Superior temporal gyrus (tissue), 1 donor: ENCODE measurements at regions not wholly inside any gene's neighbourhood (a gene's known extent, or its start where the extent isn't known, plus 50 kb on each side); places are given as distances from the start of the nearest gene placed in this dataset.
"Not testable (repeated sequence)": the region's sequence is repeated elsewhere in the genome, so short reads cannot be mapped to it uniquely, and the experiment has no call there.

ENCODE experiments used
- DNase-seq: peaks from one replicate; pipeline ENCODE4 v3.0.0-alpha.2; 2016; ENCODE audit errors: extremely low spot score

- peak; percentile 25 for DNase-seq
Observed at GRCh38 chr14:55807053-55807880, 227.3 kb downstream of the KTN1 start.

GRCh38 chr14:55807881-55808379 is 227.9 kb downstream of the KTN1 start:
- no peak for DNase-seq

- DNase-seq = no peak
Observed at GRCh38 chr14:55813630-55814029, 233.6 kb downstream of the KTN1 start.

GRCh38 chr14:55814064-55814463 is 234.1 kb downstream of the KTN1 start:
- no peak for DNase-seq

GRCh38 chr14:55814873-55815272 is 234.9 kb downstream of the KTN1 start:
- DNase-seq = no peak

GRCh38 chr14:55816225-55816624 is 236.2 kb downstream of the KTN1 start:
- no peak for DNase-seq

DNA sequence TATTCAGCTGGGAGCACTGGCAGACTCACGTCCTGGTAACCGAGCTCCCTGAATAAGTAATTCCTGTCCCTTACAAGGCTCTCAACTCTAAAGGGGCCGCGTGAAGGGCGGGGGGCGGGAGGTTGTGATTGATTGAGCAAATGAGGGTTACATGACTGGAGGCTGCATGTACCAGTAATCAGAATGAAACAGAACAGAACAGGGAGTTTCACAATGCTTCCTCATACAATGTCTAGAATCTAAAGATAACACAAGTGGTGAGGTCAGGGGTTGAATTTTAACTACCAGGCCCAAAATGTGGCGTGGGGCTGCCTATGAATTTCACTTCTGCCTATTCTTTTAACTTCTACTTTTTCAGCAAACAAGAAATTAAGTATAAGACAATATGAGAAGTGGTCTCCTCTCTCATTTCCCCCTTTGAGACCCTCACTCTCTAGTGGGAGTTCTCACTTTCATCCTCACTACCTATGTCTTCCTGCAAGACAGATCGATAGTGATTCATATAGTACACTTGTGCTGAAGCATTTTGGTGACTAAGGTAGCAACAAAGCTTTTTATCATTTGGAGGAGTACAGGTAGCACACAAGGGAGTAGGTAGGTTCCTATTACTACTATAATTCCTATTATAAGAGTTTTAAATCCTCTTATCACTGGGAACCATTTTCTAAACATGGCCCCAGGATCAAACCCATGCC is 239.8 kb downstream of the KTN1 start:
- no peak for DNase-seq

- no peak for DNase-seq
Observed at GRCh38 chr14:55822906-55823305, 242.9 kb downstream of the KTN1 start.

DNA sequence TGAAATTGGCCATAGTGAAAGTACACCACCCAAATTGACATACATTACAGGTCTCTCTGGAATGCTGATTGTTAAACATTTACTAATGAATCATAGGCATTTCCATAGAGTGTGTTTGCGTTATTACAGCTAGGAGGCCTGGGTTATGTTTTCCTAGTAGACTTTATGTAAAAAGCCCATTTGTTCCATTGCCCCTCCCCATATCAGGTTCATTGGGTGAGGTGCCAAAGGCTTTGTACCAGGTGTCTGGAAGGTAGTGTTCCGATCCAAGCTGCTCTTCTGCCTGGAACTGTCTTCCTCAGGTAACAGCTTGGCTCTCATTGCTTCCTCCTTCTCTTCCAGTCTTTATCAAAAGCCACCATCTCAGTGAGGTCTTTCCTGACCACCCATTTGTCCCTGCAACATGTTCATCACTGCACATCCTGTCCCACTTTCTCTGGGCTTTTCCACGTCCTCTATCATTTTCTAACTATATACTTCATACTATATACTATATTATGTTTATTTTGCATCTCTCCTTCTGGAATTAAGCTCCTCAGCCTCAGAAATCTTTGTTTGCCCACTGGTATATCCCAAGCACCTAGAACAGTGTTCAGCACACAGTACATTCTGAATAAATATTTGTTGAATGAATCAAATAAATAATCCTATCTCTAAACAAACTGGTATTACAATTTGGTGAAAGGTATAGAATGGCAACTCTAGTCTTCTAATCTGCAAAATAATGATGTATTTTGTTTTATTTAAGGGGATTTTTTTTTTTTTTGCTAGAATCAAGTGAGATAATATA is 252.3 kb downstream of the KTN1 start:
- no peak for DNase-seq

DNA sequence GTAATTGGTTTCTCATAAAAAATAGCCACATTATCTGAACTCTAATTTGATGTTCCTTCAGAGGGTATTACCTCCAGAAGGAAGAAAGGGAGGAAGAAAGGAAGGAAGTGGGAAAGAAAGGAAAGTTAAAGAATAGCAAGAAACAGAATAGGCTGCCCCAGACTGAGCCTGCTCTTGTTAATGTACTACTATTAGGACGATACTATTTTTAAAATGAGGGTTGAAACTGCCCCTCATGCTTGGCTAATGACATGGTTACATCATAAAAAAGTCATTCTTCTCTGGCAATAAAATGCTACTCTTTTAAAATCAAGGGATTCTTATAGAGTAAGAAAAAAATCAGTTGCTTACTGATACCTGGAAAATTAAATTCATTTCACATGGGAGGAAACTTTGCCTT is 253.0 kb downstream of the KTN1 start:
- DNase-seq = no peak

DNA sequence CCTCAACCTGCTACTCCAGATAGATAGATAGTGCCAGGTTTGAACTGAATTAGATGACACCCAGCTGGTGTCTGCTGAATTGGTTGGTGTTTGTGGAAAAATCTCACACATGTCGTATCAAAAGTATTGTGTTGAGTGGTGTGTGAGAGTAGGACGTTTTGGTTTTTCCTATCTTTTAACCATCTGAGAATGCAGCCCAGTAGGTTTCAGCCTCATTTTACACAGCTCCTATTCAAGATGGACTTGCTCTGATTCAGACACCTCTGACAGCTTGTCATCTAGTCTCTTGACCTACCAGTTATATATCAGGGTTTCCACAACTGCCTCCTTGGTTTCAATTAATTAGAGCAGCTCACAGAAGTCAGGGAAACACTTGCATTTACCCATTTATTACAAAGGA is 254.4 kb downstream of the KTN1 start:
- no peak for DNase-seq

DNA sequence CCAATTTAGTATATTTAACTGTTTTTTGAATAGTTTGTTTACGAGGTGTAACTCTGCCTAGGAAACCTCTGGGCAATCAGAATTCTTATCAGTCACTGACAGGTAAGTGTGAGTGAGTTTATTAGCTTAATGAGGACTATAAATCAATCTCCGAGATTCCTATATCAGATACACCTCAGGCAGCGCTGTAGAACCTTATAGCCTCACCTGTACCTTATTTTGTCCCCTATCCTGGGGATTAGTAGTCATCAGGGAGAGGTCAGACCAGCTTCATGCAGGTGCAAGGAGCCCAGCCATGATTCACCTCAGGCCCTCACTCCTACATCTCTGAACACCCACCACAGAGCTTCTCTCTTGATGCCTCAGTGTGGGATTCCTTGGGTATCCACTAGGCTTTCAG is 256.0 kb downstream of the KTN1 start:
- DNase-seq = no peak

- no peak for DNase-seq
Observed at GRCh38 chr14:55837467-55837866, 257.5 kb downstream of the KTN1 start.

DNA sequence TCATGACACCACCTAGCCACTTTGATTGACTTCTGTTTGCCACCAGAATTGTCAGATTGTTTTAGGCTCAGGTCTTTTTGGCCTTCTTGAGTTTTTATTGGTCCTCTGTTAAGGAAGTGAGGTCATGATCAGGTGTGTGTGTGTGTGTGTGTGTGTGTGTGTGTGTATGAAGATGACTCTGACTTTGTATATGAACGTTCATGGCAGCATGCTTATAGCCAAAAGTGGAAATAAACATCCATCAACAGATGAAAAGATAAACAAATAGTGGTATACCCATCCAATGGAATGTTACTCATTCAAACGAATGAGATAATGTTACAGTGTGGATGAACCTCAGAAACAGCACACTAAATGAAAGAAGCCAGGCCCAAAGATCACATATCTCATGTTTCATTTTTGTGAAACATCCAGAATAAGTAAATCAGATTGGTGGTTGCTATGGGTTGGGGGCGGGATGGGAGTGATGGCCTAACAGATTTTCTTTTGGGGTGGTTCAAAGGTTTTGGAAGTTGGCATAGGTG is 258.6 kb downstream of the KTN1 start:
- no peak for DNase-seq

GRCh38 chr14:55839301-55839947 is 259.4 kb downstream of the KTN1 start:
- DNase-seq = not testable (repeated sequence)

GRCh38 chr14:55840821-55841220 is 260.8 kb downstream of the KTN1 start:
- DNase-seq = no peak

- no peak for DNase-seq
Observed at GRCh38 chr14:55841625-55842024, 261.6 kb downstream of the KTN1 start.

DNA sequence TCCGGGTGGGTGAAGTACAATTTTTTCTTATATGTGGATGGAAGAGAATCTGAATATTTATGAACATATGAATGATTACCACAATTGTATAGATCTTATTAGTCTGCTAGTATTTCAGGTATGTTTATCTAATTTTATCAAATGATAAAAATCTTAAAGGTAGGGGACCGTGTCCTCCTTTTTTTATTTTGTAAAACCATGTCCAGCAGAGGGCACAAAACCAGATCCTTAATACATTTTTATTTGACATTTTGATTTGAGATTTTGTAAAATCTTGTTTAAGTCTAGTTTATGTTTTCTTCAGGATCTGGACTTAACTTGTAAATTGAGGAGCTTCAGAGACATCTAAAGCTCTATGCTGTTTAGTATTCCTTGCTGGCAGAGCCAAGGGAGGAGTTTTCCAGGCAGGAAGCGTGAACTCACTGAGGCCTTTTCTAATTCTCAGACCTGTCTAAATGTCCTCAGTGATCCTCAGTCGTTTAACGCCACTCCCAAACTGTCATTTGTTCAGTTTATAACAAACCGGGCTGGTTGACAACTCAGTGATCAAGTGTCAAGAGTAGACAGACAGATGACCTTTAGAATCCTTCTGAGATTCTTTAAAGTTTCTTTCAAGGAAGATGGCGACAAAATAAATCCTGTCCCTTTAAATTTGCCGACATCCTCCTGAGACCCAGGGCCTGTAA is 263.9 kb downstream of the KTN1 start:
- DNase-seq = peak; percentile 19

- DNase-seq = no peak
Observed at GRCh38 chr14:55845963-55846825, 266.2 kb downstream of the KTN1 start.
